Left renal pelvis (tissue), 4 donors: ENCODE measurements at regions not wholly inside any gene's neighbourhood (a gene's known extent, or its start where the extent isn't known, plus 50 kb on each side); places are given as distances from the start of the nearest gene placed in this dataset.
"Not testable (repeated sequence)": the region's sequence is repeated elsewhere in the genome, so short reads cannot be mapped to it uniquely, and the experiment has no call there.

Experiments
- DNase-seq, 4 donors: peaks; one replicate each; pipeline ENCODE4 v3.0.0-alpha.2; 2013; ENCODE audit warnings: low read depth in 4 of 4, low spot score in 3 of 4

- no peak for DNase-seq
Observed at GRCh38 chr4:75194180-75194579, 261.3 kb downstream of the PARM1 start.

DNA sequence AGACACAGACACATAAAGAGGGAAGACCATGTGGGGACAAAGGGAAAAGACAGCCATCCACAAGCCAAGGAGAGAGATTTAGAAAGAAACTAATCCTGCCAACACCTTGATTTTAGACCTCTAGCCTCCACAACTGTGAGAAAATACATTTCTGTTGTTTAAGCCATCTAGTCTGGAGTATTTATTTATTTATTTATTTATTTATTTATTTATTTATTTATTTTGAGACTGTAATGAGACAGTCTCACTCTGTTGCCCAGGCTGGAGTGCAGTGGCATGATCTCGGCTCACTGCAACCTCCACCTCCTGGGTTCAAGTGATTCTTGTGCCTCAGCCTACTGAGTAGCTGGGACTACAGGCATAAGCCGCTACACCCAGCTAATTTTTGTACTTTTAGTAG lies 259.3 kb downstream of the PARM1 start:
- not testable (repeated sequence) for DNase-seq

DNA sequence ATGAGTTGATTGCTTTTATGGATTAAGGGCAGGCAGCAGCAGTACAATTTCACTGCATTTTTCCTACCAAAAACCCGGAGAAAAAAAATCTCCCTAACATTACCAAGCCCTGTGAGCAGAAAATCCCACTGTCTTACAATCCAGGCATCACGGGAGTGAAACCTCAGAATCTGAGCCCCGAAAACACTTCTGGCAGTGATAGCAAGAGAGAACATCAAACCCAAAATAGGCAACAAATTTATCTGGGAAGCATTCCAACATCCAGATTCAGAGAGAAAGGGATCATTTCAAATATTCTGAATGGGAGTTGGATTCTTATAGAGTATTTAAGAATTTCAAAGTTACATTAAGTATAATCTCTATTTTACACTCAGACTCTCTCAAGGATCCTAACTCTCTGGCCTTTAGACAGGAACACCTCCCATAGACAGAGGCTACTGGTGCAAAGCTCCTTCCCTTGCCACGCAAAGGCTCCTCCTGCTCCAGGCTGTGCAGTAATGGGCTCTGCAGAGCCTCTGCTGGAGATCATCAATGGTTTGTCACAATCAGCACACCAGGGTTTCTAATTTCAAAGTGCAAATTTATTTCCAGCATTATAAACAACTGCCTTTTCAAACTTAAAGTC lies 256.9 kb downstream of the PARM1 start:
- no peak for DNase-seq

GRCh38 chr4:75180790-75181776 lies 248.2 kb downstream of the PARM1 start:
- no peak for DNase-seq

DNA sequence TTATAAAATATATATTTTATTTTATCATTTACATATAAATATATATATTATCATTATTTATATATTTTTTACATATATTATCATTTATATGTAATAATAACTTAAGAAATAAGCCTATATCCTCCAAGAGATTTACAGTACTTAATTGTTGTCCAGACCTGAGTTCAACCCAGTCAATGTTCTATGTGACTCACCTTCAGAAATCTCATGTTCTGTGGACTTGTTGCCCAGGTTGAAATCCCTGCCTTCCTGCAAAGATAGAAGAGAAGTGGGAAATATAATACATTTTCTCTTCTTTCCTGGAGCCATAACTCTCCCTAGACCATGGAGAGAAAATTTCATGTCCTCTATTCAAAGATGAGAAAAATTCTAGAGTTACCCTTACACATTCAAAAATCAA lies 247.3 kb downstream of the PARM1 start:
- DNase-seq = no peak

DNA sequence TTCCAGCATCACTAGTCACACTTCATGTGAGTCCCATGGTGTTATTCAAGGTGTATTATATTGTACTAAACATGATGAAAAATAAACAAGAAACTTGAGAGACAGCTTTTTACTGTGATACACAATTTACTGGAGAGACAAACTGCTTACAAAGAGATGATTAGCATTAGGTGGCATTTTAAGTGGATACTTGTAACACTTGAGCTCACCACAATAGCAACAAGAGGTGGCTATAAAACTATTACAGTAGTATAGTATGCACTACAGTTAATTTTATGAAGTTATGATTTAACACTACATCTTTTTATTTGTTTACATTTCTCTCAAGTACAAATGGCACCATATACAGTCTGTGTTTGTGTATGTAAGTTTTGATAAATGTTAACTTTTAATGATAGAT lies 246.6 kb downstream of the PARM1 start:
- DNase-seq = no peak

DNA sequence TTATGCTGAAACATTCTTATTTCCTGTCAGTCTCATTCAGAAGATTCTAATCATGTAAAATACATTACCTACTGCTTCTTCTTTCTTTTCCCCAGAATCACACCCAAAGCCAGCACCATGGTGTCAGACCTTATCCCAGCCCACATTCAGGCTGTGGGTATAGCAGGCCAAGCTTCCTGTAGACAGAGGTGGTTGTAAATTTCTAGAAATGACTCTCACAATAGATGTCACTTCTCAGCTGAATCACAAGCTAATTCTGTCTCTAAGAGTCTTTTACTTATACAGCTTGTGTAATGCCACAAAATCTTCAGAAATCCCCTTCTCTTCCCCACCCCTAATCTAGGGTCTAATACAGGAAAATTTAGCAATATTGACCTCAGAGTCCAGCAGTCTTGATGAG lies 239.6 kb downstream of the PARM1 start:
- no peak for DNase-seq

DNA sequence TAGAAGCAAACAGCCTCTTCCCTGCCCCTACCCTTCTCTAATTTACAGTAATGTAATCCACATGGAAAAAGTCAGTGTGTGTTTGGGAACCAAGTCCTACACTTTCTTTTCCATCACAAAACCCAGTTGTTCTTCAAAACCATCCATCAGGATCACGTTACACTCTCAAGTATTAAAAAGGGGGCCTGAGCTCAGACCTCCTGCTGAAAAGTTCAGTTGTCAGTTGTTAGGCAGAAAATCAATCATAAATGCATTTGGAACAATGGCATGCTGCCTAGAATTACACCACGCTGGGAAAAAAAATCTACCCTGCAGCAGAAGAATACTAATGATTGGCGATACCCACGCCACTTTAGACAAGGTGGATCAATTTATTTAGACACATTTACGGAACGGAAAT lies 236.5 kb downstream of the PARM1 start:
- no peak for DNase-seq

DNA sequence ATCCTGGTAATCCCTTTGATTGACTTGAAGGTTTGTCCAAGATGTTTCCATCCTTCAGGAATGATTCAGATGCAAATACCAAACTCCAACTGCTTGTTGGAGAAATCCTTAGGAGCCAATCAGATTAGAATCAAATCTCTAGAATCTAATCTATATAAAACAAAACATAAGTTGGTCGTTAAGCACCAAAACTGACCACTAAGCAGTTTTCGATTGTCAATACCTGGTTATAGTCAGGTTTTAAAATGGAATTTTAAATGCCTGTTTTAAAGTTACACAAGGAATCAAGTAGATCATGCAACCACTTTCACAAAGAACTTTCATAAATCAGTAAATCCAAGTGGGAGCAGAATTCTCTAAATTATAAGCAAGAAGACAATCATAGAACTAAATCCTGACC lies 236.1 kb downstream of the PARM1 start:
- no peak for DNase-seq

DNA sequence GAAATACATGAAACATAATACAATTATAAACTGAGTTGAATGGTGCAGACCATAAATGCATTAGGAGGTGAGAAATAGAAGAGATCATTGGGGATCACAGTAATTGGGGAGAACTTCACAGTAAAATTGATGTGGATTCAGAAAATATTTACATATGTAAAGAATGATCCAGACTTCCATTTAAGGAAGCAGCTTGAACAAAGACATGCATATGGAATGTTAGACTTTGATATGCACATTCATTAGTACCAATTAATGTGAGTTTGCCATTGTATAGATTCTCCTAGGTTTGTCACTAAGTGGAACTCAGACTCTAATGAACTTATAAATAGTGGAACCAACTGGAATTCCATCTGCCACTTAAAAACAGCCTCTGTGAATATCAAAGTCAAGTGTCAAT lies 235.6 kb downstream of the PARM1 start:
- DNase-seq = no peak

DNA sequence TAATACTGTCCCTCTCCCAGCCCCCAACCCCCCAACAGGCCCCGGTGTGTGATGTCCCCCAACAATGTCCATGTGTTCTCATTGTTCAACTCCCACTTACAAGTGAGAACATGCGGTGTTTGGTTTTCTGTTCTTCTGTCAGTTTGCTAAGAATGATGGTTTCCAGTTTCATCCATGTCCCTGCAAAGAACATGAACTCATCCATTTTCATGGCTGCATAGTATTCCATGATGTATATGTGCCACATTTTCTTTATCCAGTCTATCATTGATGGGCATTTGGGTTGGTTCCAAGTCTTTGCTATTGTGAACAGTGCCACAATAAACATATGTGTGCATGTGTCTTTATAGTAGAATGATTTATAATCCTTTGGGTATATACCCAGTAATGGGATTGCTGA lies 232.2 kb downstream of the PARM1 start:
- not testable (repeated sequence) for DNase-seq

DNA sequence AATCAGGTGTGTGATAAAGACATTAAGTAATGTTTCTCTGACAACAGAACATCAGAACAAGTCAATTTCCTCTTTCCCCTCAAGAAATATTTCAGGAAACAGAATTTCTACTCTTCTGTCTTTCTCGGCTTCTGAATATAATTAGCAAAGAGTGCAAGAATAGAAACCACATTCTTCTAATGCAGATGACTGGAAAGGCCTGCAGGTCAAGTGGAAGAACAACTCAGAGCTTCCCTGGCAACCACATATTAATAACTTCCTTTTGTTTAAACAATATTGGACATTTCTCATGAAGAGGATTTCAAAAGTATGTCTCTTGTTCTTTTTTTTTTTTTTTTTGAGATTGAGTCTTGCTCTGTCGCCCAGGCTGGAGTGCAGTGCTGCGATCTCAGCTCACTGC lies 225.5 kb downstream of the PARM1 start:
- no peak for DNase-seq

DNA sequence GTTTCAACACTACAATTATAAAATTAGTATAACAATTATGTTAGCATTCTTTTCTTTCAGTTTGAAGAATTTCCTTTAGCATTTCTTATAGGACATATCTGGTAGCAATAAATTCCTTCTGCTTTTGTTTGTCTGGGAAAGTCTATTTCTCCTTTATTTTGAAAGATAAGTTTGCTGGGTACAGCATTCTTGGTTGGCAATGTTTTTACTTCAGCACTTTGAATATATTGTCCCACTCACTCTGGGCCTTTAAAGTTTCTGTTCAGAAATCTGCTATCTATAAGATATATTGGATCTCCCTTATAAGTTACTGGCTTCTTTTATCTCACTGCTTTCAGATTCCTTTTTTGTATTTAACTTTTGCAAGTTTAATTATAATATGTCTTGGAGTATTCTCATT lies 222.1 kb downstream of the PARM1 start:
- no peak for DNase-seq

DNA sequence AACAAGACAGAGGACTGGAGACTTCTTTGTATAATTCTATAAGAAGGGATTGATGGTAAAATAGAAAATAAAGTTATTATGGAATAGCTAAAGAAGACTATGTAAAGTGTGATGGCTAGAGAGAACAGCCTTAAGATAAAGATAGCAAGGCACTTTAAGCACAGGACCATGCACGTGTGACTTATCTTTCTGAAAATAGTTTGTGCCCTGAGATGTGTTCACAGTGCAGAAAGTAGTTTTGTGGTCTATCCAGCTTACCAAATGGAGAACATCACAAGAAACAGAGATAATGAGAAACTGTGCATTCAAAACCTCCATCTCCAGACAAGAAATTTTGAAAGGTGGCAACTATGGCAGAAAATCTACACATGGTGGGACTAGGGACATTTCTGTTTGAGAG lies 213.3 kb downstream of the PARM1 start:
- DNase-seq = no peak

DNA sequence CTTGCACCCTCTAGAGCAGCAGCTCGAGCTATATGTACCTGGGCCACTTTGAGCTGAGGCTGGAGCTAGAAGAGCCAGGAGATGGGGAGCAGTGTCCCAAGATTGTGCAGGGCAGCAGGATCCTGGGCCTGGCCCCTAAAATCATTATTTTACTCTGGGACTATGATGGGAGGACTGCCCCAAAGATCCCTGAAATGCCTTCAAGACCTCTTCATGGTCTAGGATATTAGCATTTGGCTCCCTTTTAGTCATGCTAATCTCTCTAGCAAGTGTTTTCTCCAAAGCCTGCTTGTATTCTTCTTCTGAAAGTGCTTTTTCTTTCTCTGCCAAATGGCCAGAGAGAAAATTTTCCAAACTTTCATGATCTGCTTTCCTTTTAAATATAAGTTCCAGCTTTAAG lies 211.6 kb downstream of the PARM1 start:
- DNase-seq = no peak

- no peak for DNase-seq
Observed at GRCh38 chr4:75142850-75143249, 209.9 kb downstream of the PARM1 start.

DNA sequence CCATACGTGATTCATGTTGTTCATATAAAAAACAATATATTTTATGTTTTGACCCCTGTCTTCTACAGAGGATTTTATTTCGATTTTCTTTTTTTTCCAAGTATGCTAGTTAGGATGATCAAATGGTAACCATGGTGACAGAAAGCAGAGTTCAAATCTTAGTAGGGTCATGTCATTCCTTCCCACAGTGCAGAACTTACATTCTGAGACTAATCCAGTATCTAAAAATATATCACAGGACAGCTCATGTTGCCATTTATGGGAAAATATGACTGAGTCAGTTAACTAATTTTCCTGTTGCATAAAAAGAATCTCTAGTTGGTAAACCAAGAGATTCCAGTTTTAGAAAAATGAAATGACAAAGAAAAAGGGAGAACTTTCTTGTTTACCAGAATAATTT lies 209.5 kb downstream of the PARM1 start:
- DNase-seq = no peak

DNA sequence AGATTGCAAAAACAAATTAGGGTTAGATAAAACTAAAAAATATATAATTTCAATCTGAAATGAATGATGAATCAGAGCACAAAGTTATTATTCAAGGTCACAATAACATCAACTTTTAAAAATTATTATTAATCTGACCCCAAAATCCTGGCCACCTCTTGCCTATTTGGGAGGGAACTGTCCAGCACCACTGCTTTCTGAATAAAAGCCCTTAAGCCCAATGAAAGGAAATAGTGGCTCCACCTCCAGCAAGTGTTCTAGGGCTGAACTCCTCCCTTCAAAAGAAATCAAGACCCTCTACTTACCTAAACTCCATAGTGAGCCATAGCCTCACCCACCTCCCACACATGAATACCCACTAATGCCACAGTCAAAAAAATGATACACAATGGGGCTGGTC lies 208.2 kb downstream of the PARM1 start:
- DNase-seq = no peak

DNA sequence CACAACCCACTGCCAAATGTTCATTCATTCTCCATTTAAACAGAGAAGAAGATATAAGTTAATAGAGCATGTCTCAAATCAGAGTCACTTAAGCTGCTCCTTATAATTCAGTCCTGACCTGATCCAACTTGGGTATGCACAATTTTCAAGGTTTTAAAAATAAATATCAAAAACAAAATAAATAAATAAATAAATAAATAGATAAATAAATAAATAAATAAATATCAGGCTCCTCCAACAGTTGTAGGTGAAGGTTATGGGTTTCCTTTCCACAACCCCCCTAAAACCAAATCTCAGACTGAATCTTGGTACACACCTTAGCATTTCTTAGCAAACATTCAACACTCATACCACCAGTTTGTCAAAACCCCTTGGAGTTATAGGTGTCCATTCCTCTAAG lies 204.4 kb downstream of the PARM1 start:
- no peak for DNase-seq

DNA sequence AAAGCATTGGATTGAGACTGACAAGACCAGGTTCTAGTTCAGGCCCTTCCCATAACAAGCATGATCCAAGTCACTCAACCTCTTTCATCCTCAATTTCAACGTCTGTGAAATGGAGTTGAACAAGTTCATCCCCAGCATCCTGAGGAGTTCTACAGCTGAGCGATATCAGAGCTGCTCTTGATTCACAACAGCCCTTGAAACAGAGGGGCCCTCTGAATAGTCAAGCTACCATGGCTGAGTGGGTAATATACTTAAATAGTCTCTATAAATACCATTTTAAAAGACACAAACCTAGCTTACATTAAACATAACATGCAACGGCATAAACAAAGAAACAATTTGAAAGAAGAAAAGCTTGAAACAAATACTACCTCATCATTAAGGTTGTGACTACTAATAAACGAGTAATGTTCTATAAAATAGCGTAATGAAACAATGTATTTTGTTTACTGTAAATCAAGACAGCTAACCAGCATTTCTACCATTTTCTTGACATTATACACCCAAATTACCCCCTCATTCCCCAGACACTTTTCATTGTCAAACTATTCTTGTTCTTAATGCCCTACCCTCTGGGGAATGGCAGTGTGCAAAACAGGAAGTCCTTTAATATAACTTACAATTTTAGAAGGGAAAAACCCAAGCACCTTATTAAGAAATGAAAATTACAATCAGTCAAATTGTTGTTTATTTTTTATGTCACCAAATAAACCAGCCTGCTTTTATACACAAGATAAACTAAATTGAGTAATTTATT lies 202.3 kb downstream of the PARM1 start:
- no peak for DNase-seq

DNA sequence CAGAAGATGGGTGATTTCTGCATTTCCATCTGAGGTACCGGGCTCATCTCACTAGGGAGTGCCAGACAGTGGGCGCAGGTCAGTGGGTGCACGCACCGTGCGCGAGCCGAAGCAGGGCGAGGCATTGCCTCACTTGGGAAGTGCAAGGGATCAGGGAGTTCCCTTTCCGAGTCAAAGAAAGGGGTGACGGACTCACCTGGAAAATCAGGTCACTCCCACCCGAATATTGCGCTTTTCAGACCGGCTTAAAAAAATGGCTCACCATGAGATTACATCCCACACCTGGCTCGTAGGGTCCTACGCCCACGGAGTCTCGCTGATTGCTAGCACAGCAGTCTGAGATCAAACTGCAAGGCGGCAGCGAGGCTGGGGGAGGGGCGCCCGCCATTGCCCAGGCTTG lies 194.0 kb downstream of the PARM1 start:
- DNase-seq = not testable (repeated sequence)
